ENCODE measurements at regions not wholly inside any gene's neighbourhood (a gene's known extent, or its start where the extent isn't known, plus 50 kb on each side); places are given as distances from the start of the nearest gene placed in this dataset.

DNA sequence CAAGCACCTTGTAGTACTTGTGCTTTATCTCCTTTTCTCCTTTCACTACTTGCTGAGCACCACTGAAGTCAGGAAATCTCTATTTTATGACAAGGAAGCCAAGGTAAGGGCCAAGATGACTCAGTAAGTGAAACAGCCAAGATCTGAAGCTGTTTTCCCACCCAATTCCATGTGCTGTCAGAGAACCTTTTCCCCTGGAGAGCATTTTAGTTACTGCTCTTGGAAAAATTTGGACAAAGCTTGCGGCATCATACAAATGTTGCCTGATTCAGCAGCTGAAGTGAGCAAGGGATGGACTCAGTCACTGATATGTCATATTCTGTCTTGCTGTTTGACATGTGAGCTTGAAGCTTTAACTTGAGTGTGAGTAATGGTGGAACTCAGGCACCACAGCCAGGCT is 391.4 kb downstream of the RAB28 start:
- no peak overlapping the region for H3K4me3 ChIP-seq (ENCODE audit: insufficient read depth, low read depth, low read length, poor library complexity, severe bottlenecking)
- H3K4me1 ChIP-seq (ENCODE audit: control insufficient read depth, insufficient read depth, low read length, poor library complexity, severe bottlenecking), result no peaks in the 10 kb centered on the region
- DNase-seq, result no peak
- no peak overlapping the region for H3K27ac ChIP-seq (ENCODE audit: insufficient read depth, low read length, poor library complexity, severe bottlenecking)
- H3K36me3 ChIP-seq (ENCODE audit: control insufficient read depth, insufficient read depth, low read length), result no peaks in the 10 kb centered on the region
- no peaks in the 10 kb centered on the region for H3K27me3 ChIP-seq (replicated peaks; ENCODE audit: control insufficient read depth, insufficient read depth, low read length, poor library complexity, severe bottlenecking)
- no peaks in the 10 kb centered on the region for H3K9me3 ChIP-seq (ENCODE audit: control insufficient read depth, low read length)

DNA sequence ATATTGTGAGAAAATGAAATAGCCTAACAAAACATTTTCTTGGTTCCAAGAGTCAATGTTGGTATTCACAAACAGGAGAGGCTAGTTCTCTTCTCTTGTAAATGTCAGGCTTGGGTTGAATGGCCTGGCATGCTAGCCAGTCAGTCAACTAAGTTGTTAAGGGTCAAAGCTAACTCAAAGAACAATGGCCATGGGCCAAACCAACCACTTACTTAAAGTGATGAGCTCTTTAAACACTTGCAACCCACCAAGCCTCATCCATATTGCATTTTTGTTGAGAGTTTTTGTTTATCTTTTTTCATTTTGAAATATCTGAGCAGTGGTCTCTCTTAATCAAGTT is 394.5 kb downstream of the RAB28 start:
- H3K9me3 ChIP-seq (ENCODE audit: control insufficient read depth, low read length), result no peaks in the 10 kb centered on the region
- H3K27ac ChIP-seq (ENCODE audit: insufficient read depth, low read length, poor library complexity, severe bottlenecking), result no peak overlapping the region
- no peaks in the 10 kb centered on the region for H3K4me1 ChIP-seq (ENCODE audit: control insufficient read depth, insufficient read depth, low read length, poor library complexity, severe bottlenecking)
- H3K27me3 ChIP-seq (replicated peaks; ENCODE audit: control insufficient read depth, insufficient read depth, low read length, poor library complexity, severe bottlenecking), result no peaks in the 10 kb centered on the region
- no peak overlapping the region for H3K4me3 ChIP-seq (ENCODE audit: insufficient read depth, low read depth, low read length, poor library complexity, severe bottlenecking)
- no peaks in the 10 kb centered on the region for H3K36me3 ChIP-seq (ENCODE audit: control insufficient read depth, insufficient read depth, low read length)
- DNase-seq, result no peak

DNA sequence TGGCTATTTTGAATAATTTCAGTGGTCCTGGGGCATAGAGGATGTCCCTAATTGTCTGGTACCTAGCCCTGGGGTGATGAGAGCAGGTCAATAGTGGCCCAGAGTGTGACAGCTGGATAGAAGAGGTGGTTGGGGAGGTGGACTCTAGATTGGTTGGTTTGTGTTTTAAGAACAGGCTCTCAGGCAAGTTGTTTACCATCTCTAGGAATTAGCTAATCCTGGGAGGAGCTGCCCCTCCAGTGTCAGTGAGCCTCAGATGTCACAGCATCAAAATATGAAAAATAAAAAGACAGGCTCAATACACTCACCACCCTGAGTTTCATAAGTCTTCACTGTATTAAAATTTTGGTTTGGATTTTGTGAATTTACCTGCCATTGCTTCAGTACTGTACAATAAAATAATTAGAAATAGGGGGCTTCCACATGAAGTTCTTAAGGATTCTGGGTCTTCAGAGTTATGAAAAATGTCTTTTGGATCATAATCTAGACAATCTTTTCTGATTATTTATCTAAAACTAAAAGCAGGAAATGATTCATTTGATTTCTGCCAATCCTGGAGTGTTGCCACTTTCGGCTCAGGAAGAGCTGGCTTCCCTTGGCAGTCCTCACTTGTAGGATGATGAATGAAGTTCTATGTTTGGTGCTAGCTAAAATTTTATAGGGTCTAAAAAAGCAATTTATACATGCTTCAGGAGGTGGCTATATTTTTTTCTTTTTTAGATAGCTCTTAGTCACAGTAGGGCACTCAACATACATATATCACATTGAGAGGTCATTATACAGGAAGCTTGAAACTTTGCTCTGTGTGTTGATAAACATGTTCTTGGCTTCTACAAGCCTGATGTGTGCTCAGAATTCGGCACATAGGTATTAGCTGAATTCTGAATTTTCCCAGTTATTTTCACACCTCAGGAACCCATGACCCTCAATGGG is 395.1 kb downstream of the RAB28 start:
- DNase-seq, result no peak
- no peaks in the 10 kb centered on the region for H3K27me3 ChIP-seq (replicated peaks; ENCODE audit: control insufficient read depth, insufficient read depth, low read length, poor library complexity, severe bottlenecking)

DNA sequence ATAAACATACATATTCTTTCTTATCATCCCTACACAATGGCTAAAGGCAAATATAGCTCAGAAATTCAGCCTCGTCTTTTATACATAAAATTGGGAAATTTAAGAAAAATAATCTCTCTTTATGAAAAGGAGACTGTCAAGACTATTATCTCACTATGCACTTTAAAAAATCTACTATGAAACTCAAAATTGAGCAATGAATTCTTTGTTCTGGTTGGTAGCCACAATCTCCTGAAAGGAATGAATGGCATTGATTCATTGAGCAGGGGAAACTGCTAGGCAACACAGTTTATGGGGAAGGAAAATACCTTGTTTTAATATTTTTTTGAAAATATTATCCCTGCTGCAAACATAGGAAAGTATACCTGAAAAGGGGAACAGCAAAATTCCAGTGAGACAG is 397.1 kb downstream of the RAB28 start:
- H3K27me3 ChIP-seq (replicated peaks; ENCODE audit: control insufficient read depth, insufficient read depth, low read length, poor library complexity, severe bottlenecking), result no peaks in the 10 kb centered on the region
- no peak for DNase-seq

More for the DNA sequence above, 395.1 kb downstream of the RAB28 start:
- Histone ChIP-seq H3K36me3 (ENCODE audit: control insufficient read depth, insufficient read depth, low read length) (no peaks in the 10 kb centered on the region), H3K9me3 (ENCODE audit: control insufficient read depth, low read length) (no peaks in the 10 kb centered on the region), H3K4me3 (ENCODE audit: insufficient read depth, low read depth, low read length, poor library complexity, severe bottlenecking) (no peak overlapping the region), H3K27ac (ENCODE audit: insufficient read depth, low read length, poor library complexity, severe bottlenecking) (no peak overlapping the region), H3K4me1 (ENCODE audit: control insufficient read depth, insufficient read depth, low read length, poor library complexity, severe bottlenecking) (no peaks in the 10 kb centered on the region)

DNA sequence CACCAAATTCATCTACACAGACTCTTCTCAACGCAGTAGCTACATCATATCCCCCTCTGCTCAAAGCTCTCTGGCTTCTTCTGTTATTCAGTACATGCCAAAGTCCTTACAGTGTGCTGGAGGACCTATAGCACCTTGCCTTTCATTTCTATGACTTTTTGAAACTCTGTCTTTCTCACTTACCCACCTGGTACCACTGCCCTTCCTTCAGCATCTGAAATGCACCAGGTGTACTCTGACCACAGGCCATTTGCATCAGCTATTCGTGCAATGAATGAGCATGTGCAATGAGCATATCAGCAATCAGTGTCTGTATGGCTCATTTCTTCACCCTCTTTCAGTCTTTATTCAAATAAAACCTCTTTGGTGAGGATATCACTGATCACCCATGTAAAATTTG is 399.9 kb downstream of the RAB28 start:
- no peak for DNase-seq
- Histone ChIP-seq H3K4me1 (ENCODE audit: control insufficient read depth, insufficient read depth, low read length, poor library complexity, severe bottlenecking) (no peaks in the 10 kb centered on the region), H3K9me3 (ENCODE audit: control insufficient read depth, low read length) (peaks cover 5% of the 10 kb centered on the region), H3K27ac (ENCODE audit: insufficient read depth, low read length, poor library complexity, severe bottlenecking) (no peak overlapping the region), H3K36me3 (ENCODE audit: control insufficient read depth, insufficient read depth, low read length) (no peaks in the 10 kb centered on the region), H3K4me3 (ENCODE audit: insufficient read depth, low read depth, low read length, poor library complexity, severe bottlenecking) (no peak overlapping the region), H3K27me3 (replicated peaks; ENCODE audit: control insufficient read depth, insufficient read depth, low read length, poor library complexity, severe bottlenecking) (no peaks in the 10 kb centered on the region)

More for the DNA sequence above, 397.1 kb downstream of the RAB28 start:
- no peak overlapping the region for H3K27ac ChIP-seq (ENCODE audit: insufficient read depth, low read length, poor library complexity, severe bottlenecking)
- no peaks in the 10 kb centered on the region for H3K4me1 ChIP-seq (ENCODE audit: control insufficient read depth, insufficient read depth, low read length, poor library complexity, severe bottlenecking)
- no peaks in the 10 kb centered on the region for H3K9me3 ChIP-seq (ENCODE audit: control insufficient read depth, low read length)
- no peaks in the 10 kb centered on the region for H3K36me3 ChIP-seq (ENCODE audit: control insufficient read depth, insufficient read depth, low read length)
- no peak overlapping the region for H3K4me3 ChIP-seq (ENCODE audit: insufficient read depth, low read depth, low read length, poor library complexity, severe bottlenecking)

DNA sequence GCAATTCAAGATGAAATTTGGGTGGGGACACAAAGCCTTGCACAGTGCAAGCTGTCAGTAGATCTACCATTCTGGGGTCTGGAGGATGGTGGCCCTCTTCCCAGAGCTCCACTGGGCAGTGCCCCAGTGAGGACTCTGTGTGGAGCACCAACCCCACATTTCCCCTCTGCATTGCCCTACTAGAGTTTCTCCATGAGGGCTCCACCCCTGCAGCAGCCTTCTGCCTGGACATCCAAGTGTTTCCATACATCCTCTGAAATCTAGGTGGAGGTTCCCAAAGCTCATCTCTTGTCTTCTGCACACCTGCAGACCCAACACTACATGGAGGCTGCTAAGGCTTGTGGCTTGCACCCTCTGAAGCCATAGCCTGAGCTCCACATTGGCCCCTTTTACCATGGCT is 402.3 kb downstream of the RAB28 start:
- H3K36me3 ChIP-seq (ENCODE audit: control insufficient read depth, insufficient read depth, low read length), result no peaks in the 10 kb centered on the region
- H3K27ac ChIP-seq (ENCODE audit: insufficient read depth, low read length, poor library complexity, severe bottlenecking), result no peak overlapping the region
- H3K4me3 ChIP-seq (ENCODE audit: insufficient read depth, low read depth, low read length, poor library complexity, severe bottlenecking), result no peak overlapping the region
- no peak for DNase-seq
- no peaks in the 10 kb centered on the region for H3K27me3 ChIP-seq (replicated peaks; ENCODE audit: control insufficient read depth, insufficient read depth, low read length, poor library complexity, severe bottlenecking)
- peaks cover 5% of the 10 kb centered on the region for H3K9me3 ChIP-seq (ENCODE audit: control insufficient read depth, low read length)
- H3K4me1 ChIP-seq (ENCODE audit: control insufficient read depth, insufficient read depth, low read length, poor library complexity, severe bottlenecking), result no peaks in the 10 kb centered on the region

DNA sequence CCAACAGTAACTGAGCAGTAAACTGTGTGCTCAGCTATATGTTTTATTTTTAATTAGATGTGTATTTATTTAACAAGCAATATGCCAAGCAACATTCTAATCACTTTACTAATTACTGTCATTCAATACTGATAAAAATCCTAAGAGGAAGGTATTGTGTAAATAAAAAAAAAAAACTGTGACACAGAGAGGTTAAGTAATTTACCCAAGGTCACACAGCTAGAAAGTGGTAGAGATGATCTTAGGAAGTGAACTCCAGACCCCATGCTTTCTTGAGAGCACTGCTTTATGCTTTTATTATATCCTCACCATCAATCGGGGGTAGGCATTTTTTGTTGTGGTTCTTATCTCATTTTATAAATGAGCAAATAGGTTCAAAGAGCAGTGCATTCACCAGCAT is 417.1 kb downstream of the RAB28 start:
- H3K9me3 ChIP-seq (ENCODE audit: control insufficient read depth, low read length), result no peaks in the 10 kb centered on the region
- H3K4me1 ChIP-seq (ENCODE audit: control insufficient read depth, insufficient read depth, low read length, poor library complexity, severe bottlenecking), result no peaks in the 10 kb centered on the region
- H3K27ac ChIP-seq (ENCODE audit: insufficient read depth, low read length, poor library complexity, severe bottlenecking), result no peak overlapping the region
- H3K36me3 ChIP-seq (ENCODE audit: control insufficient read depth, insufficient read depth, low read length), result no peaks in the 10 kb centered on the region
- DNase-seq, result no peak
- no peak overlapping the region for H3K4me3 ChIP-seq (ENCODE audit: insufficient read depth, low read depth, low read length, poor library complexity, severe bottlenecking)
- H3K27me3 ChIP-seq (replicated peaks; ENCODE audit: control insufficient read depth, insufficient read depth, low read length, poor library complexity, severe bottlenecking), result no peaks in the 10 kb centered on the region

DNA sequence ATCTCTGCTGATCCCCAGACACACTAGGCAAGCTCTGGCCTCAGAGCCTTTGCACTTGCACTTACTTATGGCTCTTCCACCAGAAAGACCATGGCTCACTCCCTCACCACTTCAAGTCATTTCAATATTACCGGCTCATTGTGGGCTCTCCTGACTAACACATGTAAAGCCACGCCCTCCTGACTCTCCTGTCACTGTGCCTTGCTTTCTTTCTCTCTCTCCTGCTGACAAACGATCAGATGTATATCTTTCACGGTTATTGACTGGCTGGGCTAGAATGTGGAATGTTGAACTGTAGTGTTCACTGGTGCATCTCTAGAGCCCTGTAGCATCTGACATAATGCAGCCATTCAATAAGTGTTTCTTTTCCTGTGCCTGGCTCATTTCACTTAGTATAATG is 425.1 kb downstream of the RAB28 start:
- Histone ChIP-seq H3K9me3 (ENCODE audit: control insufficient read depth, low read length) (no peaks in the 10 kb centered on the region), H3K4me3 (ENCODE audit: insufficient read depth, low read depth, low read length, poor library complexity, severe bottlenecking) (no peak overlapping the region), H3K36me3 (ENCODE audit: control insufficient read depth, insufficient read depth, low read length) (no peaks in the 10 kb centered on the region)

DNA sequence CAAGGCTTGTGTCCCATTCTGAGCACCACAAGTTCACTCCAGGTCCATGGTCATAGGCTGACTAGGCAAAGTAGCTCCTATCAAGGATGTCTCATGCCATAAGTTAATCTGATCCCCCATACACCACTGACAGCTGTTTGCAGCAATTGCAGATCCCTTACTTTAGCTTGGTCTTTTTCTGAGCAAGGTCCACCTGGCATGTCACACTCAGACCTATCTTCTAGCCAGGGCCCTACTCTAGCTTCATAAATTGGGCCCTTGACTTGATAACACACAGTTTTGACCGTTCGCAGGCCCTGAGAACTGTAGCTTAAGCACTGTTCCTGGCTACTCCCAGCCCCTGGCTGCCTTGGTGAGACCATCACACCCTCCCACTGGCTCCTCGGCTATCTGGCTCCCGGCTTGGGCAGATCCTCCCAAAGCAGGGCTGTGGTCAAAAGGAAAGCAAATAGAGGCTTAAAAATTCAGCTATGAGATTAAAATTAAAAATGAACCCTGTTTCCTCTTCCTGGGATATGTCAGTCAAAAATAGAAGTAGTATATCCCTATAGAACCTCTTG is 427.4 kb downstream of the RAB28 start:
- no peaks in the 10 kb centered on the region for H3K36me3 ChIP-seq (ENCODE audit: control insufficient read depth, insufficient read depth, low read length)
- no peaks in the 10 kb centered on the region for H3K27me3 ChIP-seq (replicated peaks; ENCODE audit: control insufficient read depth, insufficient read depth, low read length, poor library complexity, severe bottlenecking)
- DNase-seq, result no peak
- no peaks in the 10 kb centered on the region for H3K9me3 ChIP-seq (ENCODE audit: control insufficient read depth, low read length)
- H3K4me1 ChIP-seq (ENCODE audit: control insufficient read depth, insufficient read depth, low read length, poor library complexity, severe bottlenecking), result no peaks in the 10 kb centered on the region
- H3K27ac ChIP-seq (ENCODE audit: insufficient read depth, low read length, poor library complexity, severe bottlenecking), result no peak overlapping the region
- H3K4me3 ChIP-seq (ENCODE audit: insufficient read depth, low read depth, low read length, poor library complexity, severe bottlenecking), result no peak overlapping the region

More for the DNA sequence above, 425.1 kb downstream of the RAB28 start:
- H3K4me1 ChIP-seq (ENCODE audit: control insufficient read depth, insufficient read depth, low read length, poor library complexity, severe bottlenecking), result no peaks in the 10 kb centered on the region
- H3K27me3 ChIP-seq (replicated peaks; ENCODE audit: control insufficient read depth, insufficient read depth, low read length, poor library complexity, severe bottlenecking), result no peaks in the 10 kb centered on the region
- DNase-seq, result no peak
- H3K27ac ChIP-seq (ENCODE audit: insufficient read depth, low read length, poor library complexity, severe bottlenecking), result no peak overlapping the region

DNA sequence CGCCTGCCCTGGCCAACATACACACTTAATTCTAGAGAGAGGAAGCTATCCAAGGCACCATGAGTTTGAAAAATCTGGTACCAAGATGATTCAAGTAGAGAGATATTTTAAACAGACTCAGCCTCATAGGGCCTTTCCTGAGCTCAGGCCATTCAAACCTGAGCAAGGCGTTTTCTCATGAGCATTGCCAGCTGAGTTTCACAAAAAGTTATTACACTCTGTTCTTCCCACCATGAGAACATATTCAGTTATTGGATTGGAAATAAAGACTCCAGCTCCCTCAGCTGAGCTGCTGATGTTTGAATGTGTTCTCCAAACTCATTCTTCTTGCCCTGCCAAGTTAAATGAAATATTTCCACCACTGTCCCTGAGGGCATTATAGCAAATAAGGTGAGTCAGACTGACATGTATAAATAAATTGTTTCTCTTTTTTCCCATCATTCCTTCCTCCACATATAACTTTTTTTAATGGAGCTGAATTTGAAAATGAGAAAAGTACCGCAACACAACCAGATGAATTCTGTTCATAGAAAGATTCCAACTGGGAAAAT is 429.6 kb downstream of the RAB28 start:
- DNase-seq, result no peak
- Histone ChIP-seq H3K27ac (ENCODE audit: insufficient read depth, low read length, poor library complexity, severe bottlenecking) (no peak overlapping the region), H3K36me3 (ENCODE audit: control insufficient read depth, insufficient read depth, low read length) (no peaks in the 10 kb centered on the region), H3K4me3 (ENCODE audit: insufficient read depth, low read depth, low read length, poor library complexity, severe bottlenecking) (no peak overlapping the region), H3K4me1 (ENCODE audit: control insufficient read depth, insufficient read depth, low read length, poor library complexity, severe bottlenecking) (no peaks in the 10 kb centered on the region), H3K27me3 (replicated peaks; ENCODE audit: control insufficient read depth, insufficient read depth, low read length, poor library complexity, severe bottlenecking) (no peaks in the 10 kb centered on the region), H3K9me3 (ENCODE audit: control insufficient read depth, low read length) (no peaks in the 10 kb centered on the region)

All from effector memory CD4-positive, alpha-beta T cell (primary cell).